CD4-positive, alpha-beta T cell treated with Interleukin-1 beta for 1 hour (primary cell): ENCODE measurements at regions not wholly inside any gene's neighbourhood (a gene's known extent, or its start where the extent isn't known, plus 50 kb on each side); places are given as distances from the start of the nearest gene placed in this dataset.

Experiments
- DNase-seq, 2 donors: peaks; one replicate each; pipeline ENCODE4 v3.0.0-alpha.2; 2020 to 2022

GRCh38 chr1:208523007-208523406 is 278.8 kb upstream of the PLXNA2 start:
- DNase-seq = no peak

DNA sequence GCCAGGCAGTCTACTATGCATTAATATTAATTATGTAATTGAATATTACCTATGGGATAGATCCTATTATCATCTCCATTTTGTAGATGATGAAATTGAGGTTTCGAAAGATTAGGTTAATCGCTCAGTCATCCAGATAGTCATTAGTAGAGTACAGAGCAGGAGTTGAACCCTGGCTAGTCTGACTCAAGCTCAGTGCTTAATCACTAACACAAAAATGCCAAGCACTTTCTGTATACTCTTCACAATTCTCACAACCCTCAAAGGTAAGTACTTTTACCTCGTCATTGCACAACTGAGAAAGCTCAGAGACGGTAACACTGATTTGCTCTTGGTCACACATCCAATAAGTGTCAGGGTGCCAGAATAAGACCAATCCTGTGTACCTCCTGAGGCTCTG is 280.2 kb upstream of the PLXNA2 start:
- no peak for DNase-seq

GRCh38 chr1:208524925-208525324 is 280.7 kb upstream of the PLXNA2 start:
- DNase-seq = no peak

DNA sequence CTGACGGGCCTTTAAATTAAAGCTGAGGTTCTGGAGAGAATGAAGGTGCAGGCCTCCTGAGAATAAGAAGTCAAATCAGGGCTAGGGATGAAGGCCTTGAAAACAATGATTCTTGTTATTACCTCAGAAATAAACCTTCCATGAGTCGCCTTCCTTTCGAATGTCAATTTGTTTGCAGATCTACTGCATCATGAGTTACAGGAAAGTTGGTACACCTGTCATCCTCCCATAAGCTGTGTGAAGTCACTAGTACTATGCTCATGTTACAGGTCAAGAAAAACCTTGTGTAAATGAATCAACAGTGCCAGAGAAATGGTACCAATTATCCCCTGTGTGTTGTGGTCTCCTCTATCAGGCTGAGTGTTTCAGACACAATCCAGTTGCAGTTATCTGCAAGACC is 281.2 kb upstream of the PLXNA2 start:
- no peak for DNase-seq

- DNase-seq = no peak
These were observed 282.5 kb upstream of the PLXNA2 start for GRCh38 chr1:208526613-208527125.

- no peak for DNase-seq
These were observed 283.0 kb upstream of the PLXNA2 start for GRCh38 chr1:208527156-208527555.

DNA sequence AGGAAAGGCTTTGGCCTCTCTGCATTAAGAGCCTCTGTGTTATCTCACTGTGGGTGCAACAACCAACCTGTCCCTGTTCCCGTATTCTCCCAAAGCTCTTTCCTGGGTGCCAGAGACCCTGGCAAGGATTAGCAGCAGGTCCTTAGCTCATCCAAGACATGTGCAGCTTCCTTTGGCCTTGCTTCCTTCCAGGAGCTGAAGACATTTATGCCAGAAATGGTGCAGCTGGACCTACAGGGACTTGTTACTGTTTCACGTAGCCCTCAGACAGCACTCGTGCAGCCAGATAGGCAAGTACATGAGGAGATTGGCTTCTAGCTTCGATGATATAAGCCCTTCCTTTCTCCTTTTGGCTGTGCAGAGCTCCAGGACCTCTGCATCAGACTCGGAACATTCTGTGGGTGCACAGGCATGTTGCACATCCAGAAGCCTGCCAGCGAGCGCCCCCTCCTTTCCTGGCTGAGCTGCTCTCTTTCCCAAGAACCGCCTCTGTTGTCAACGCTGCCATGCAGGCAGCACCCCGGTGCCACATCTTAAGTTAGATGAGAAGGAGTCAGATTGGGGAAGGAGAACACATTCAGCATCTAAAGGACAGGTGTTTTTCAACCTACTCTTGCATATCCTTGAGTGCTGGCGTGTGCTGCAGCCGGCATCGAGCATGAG is 284.5 kb upstream of the PLXNA2 start:
- DNase-seq = no peak

- no peak for DNase-seq
These were observed 287.0 kb upstream of the PLXNA2 start for GRCh38 chr1:208531003-208531750.

GRCh38 chr1:208533746-208534598 is 289.8 kb upstream of the PLXNA2 start:
- no peak for DNase-seq

DNA sequence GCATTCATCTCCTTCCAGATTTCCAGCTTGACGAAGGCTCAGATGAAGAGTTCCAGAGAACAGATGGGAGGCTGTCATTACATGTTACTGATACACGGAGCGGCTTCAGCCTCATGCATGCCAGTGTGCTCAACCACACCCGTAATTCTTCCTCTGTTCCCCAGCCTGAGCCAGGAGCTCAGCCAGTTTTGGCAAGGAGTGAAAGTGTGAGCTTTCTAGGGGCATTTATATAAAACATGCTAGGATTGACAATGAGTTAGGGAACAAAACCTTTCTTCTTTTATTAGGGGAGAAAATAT is 290.4 kb upstream of the PLXNA2 start:
- DNase-seq = no peak

DNA sequence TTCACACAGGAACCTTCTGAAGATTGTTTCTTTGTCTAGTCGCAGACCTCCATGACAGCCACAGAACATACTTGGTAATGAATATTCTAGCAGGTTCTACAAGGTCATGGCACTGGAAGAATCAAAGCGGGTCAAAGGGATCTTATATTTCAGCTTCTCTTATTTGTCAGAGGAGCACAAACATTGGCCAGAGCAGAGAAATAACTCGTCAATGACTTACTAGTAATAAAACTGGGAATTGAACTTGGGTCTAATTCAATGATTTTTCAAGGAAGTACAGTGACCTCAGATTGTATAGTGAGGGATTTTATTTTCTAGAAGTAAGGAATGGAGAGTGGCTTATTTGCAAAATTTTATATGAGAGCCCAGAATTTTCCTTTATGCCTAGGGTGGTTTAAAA is 290.8 kb upstream of the PLXNA2 start:
- no peak for DNase-seq

- DNase-seq = no peak
These were observed 291.3 kb upstream of the PLXNA2 start for GRCh38 chr1:208535511-208535910.

- no peak for DNase-seq
These were observed 292.0 kb upstream of the PLXNA2 start for GRCh38 chr1:208536212-208536611.

- DNase-seq = no peak
These were observed 293.0 kb upstream of the PLXNA2 start for GRCh38 chr1:208537198-208537597.

DNA sequence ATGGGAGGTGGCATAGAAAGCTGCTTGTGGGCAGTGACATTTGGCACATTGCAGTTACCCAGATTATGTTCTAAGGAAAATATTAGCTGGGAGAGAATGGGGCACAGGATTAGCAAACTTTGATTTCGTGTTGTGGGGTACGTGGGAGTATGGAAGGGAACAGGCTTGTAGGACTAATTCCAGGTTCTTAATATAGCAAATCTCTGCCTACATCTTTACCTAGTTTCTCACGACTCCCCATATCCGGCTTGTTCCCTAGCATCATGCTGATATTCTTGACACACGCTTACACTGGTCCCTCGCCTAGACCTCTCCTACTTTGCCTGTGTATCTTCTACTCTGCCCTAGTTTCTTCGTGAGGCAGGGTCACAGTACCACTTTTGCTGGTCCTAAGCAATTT is 293.9 kb upstream of the PLXNA2 start:
- DNase-seq = no peak

DNA sequence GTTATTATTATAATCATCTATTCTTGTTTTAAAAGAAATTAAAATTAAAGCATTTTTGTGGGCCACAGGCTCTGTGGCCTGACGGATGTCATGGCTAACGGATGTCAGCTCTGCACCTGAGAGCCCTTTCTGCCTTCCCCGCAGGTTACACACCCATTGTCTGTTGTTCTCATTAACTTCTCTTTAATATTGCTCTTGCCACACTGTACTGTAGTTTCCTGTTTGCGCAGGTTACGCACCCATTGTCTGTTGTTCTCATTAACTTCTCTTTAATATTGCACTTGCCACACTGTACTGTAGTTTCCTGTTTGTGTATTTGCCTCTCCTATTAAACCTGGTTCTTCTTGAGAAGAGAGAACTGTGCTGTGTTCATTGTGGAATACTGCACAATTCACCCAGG is 294.4 kb upstream of the PLXNA2 start:
- DNase-seq = no peak

GRCh38 chr1:208540724-208541123 is 296.5 kb upstream of the PLXNA2 start:
- DNase-seq = no peak

GRCh38 chr1:208541225-208541855 is 297.2 kb upstream of the PLXNA2 start:
- DNase-seq = peak in 1 of 2 donors; percentile 6

- no peak for DNase-seq
These were observed 298.1 kb upstream of the PLXNA2 start for GRCh38 chr1:208542309-208542708.

DNA sequence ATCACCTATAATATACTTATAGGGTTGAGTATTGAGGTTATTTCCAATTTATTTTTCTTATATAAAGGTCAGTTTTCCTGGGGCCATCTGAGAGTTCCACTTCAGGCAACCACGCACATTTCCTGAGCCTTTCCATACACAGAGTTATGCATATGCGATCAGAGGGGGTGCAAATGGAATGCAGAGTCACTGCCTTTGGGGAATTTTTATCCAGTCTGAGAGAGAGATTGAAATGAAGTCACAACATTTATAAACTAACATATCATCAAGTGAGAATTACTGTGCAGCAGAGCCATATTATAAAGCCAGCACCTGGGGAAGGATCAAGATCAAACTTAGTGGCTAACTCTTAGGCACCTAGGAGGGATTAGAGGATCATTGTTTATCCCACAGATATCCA is 299.9 kb upstream of the PLXNA2 start:
- no peak for DNase-seq

GRCh38 chr1:208544794-208545193 is 300.6 kb upstream of the PLXNA2 start:
- DNase-seq = no peak

- no peak for DNase-seq
These were observed 306.8 kb upstream of the PLXNA2 start for GRCh38 chr1:208551024-208551423.

DNA sequence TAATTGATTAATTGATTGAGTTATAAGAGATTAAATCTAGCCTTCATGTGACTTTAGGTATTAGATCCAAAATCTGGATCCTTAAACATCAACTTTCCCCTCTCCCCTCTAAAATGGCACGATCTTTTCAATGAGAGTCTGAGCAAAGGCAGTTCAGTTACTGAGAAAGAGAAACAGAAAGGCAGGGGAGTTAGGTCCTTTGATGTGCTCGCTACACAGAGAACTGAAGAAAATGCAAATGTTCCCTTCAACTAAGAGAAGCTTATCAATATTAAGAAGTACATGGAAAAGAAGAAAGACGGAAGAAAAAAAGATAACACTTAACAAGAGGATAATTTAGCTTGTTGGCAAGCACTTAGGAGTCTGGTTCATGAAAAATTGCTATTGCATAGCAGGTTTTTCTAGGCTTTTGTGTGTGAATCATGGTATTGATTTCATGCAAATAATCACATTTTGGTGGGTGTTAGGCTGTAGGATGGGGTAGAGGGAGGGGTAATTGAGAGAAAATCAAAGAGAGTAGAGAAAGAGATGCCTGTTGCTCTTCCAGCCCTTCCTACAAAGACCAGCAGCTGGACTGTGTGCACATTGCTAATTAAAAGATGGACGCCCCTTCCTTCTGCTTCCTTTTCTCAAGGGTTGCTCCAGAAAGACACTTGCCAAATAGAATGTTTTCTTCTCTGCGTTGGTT is 307.6 kb upstream of the PLXNA2 start:
- DNase-seq = no peak
